Sigmoid colon (tissue), 4 donors: ENCODE measurements at regions not wholly inside any gene's neighbourhood (a gene's known extent, or its start where the extent isn't known, plus 50 kb on each side); places are given as distances from the start of the nearest gene placed in this dataset.

Experiments used
- CTCF ChIP-seq, 4 experiments: fragments of 450-650 bp in 3 of 4; fragments of 200-600 bp in 1 of 4; IDR thresholded peaks; one replicate each; pipeline ENCODE4 v1.5.1; 2016 to 2019; ENCODE audit warnings: antibody characterized with exemption in 4 of 4, mild to moderate bottlenecking in 3 of 4, moderate library complexity in 2 of 4
- EP300 ChIP-seq, 4 donors: sonication (generic); formaldehyde crosslinking; IDR thresholded peaks; one replicate each; pipeline ENCODE4 v1.6.1; 2017; ENCODE audit warnings: antibody characterized with exemption in 4 of 4
- POLR2A ChIP-seq, 2 donors: fragments of 450-650 bp; IDR thresholded peaks; one replicate each; pipeline ENCODE4 v1.6.1; 2016; ENCODE audit warnings: antibody characterized with exemption in 2 of 2, mild to moderate bottlenecking in 2 of 2, moderate library complexity in 2 of 2

- TF ChIP-seq CTCF (IDR thresholded peaks at IDR 0.05) = no peak
- TF ChIP-seq POLR2A (IDR thresholded peaks at IDR 0.05) = no peak
- no peak for TF ChIP-seq EP300 (IDR thresholded peaks at IDR 0.05)
Observed at GRCh38 chr5:165014439-165014838, 1509.0 kb downstream of the MAT2B start.
